ENCODE measurements at regions not wholly inside any gene's neighbourhood (a gene's known extent, or its start where the extent isn't known, plus 50 kb on each side); places are given as distances from the start of the nearest gene placed in this dataset.

DNA sequence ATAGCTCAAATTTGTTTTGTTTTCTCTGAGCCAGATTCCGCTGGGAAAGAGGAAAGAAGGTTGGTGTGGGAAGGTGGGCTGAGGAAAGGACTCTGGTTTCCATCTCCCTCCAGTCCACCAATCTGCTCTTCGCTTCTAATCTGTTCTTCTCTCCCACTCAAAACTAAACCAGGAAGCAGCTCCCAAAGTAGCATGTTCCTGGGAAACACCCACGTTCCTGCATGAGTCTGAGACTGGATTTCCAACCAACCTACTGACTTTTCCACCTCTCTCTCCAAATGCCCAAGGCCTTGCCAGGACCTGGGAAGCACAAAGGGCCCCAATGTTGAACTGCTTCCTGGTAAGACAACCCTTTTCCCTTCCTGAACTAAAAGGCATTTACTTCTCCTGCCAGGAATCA is 110.2 kb downstream of the WT1 start:
- no peak for TF ChIP-seq POLR2AphosphoS2 (conservative IDR thresholded peaks at IDR 0.05; ENCODE audit: low read length)
- TF ChIP-seq, protein P1, sequence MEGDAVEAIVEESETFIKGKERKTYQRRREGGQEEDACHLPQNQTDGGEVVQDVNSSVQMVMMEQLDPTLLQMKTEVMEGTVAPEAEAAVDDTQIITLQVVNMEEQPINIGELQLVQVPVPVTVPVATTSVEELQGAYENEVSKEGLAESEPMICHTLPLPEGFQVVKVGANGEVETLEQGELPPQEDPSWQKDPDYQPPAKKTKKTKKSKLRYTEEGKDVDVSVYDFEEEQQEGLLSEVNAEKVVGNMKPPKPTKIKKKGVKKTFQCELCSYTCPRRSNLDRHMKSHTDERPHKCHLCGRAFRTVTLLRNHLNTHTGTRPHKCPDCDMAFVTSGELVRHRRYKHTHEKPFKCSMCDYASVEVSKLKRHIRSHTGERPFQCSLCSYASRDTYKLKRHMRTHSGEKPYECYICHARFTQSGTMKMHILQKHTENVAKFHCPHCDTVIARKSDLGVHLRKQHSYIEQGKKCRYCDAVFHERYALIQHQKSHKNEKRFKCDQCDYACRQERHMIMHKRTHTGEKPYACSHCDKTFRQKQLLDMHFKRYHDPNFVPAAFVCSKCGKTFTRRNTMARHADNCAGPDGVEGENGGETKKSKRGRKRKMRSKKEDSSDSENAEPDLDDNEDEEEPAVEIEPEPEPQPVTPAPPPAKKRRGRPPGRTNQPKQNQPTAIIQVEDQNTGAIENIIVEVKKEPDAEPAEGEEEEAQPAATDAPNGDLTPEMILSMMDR (IDR thresholded peaks at IDR 0.05), result no peak

All from A549 (cell line).